Activated CD4-positive, alpha-beta T cell treated with anti-CD3 and anti-CD28 coated beads, Interleukin-10, Interleukin-2, amounts not matched to agents 100 ng/mL and 50 ng/mL, durations not matched to agents 16 hours and 8 hours (primary cell): ENCODE measurements at regions not wholly inside any gene's neighbourhood (a gene's known extent, or its start where the extent isn't known, plus 50 kb on each side); places are given as distances from the start of the nearest gene placed in this dataset.

Experiments
- DNase-seq: peaks from one replicate; pipeline ENCODE4 v3.0.0-alpha.2; 2020

DNA sequence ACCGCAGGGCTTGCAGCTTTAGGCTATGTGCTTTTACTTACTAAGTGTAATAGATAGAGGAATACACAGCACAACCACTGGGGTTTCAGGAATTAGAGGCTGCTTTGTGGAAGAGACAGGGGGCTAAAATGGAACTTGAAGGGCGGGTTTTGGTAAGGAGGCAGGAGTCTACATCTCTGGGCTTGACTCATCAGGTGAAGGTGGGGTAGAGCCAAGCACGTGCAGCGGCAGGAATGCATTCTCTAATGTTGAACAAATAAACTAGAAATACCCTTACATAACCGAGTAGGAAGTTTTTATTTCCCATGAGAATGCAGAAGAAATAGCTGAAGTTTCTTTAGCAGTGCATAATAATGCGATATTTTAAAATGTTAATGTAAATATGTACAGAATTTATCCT, 673.8 kb upstream of the SALL3 start:
- no peak for DNase-seq

DNA sequence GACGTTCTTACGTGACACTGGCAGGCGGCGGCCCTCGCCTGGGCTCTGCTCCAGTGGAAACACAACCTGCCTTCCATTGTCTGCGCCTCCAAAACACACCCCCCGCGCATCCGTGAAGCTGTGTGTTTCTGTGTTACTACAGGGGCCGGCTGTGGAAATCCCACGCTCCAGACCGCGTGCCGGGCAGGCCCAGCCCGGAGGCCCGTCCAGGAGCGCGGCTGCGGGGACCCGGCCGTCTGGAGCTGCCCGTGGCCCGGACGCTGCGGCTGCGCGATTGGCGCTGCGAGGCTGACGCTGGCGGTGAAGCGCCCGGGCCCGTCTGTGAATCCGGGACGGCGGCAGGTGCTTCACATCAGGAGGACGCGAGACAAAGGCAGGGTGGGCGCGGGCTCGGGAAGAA, 670.3 kb upstream of the SALL3 start:
- DNase-seq = no peak

DNA sequence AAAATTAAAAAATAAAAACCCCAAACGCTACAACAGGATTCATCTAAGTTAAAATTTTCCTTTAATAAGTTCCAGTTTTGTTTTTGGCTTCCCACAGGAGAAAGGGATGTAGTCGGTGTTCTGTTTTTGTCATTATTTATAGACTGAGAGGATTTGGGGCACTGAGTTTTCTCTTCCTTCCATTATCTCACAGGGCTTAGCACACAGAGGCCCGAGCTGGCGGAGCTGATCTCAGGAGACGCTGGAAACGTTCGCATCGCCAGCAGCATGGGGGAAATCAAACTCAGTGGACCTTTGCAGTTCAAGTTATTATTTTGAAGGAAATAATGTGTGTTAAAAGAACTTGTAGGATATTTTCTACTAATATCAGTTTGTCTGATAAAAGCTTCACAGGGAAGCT, 669.7 kb upstream of the SALL3 start:
- DNase-seq = no peak

- no peak for DNase-seq
Observed at GRCh38 chr18:78319264-78319663, 660.4 kb upstream of the SALL3 start.

GRCh38 chr18:78319961-78320360, 659.7 kb upstream of the SALL3 start:
- DNase-seq = no peak

DNA sequence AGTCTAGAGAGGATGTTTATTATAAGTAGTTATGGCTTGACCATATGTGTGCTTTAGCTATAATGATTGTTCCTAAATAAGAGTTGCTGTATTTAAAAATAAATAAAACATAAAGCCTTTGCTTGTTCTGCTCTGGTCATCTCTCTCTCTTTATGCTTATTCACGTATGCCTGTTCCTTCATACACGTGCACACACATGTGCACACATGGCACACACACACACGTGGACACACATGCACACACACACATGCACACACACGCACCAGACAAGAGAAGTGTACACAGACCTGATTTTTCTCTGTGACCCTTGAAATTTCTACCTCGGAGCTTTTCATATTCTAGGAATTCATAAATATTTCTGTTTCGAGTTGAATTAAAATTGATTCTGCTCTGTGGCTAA, 658.2 kb upstream of the SALL3 start:
- no peak for DNase-seq

DNA sequence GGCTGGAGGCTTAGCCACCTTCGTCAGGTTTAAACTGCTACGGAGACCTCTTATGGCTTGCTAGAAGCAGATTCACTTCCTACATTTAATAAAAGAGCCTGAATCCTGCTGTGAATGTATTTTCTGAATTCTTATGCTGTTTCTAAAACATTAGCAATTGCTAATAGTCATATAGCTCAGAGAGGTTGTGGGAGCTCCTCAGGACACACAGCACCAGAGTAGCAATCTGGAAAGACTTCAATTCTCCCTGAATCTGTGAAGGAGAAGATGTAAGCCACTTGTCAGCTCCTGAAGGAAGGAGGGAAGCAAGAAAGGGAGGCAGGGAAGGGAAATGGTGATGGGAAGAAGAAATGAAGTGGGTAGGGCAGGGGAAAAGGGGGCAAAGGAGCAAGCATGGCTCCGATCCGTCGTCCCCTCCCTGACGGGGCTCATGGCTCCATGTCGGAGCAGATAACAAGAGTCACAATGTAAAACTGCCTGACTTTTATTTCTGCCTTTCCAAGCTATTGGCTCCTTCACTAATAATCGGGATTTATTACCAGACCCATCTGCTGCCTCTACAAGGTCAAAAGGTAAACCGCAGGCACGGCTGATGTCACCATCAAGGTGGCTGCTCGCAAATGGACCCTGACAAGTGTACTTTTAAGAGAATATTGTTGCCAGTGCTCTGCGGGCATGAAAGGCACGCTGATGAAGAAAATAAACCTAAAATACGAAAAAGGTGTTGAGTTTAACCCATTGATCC, 656.0 kb upstream of the SALL3 start:
- no peak for DNase-seq

DNA sequence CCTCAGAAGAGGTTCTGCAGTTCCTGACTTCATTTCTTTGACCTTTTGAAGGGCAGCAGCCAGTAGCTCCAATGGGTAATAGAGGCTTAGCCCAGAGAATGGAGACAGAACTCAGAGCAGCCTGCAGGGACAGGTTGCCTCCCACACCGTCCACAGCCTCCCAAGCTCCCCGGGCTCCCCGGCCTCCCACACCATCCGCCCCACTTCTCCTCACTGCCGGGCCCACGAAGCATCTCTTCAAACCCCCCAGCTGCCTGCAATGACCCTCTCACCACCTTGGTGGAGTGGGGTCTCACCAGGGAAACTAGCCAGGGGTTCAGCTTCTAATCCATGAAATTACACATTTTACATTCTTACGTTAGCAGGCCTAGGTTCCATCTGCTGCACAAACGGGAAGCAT, 652.0 kb upstream of the SALL3 start:
- DNase-seq = no peak

- DNase-seq = no peak
Observed at GRCh38 chr18:78330766-78331165, 648.9 kb upstream of the SALL3 start.

GRCh38 chr18:78352910-78353309, 626.7 kb upstream of the SALL3 start:
- DNase-seq = no peak

DNA sequence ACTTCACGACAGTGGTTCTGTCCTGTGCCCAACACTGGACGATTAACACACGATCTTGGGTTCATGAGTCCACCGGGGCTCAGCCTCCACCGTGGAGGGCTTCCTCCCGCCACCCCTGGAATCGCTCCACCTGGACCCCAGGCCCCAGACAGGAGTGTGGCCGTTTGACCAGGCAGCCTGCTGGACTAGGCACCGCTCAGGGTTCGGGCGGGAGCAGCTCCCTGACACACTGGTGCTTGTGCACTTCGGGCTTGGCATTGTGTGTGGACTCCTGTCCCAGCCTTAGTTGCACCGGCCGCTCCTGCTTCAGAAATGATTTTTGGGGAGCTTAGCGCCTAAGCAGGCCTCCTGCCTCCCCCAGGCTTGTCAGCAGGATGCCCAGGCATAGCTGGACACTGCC, 617.4 kb upstream of the SALL3 start:
- no peak for DNase-seq

GRCh38 chr18:78363556-78364387, 615.8 kb upstream of the SALL3 start:
- DNase-seq = no peak

DNA sequence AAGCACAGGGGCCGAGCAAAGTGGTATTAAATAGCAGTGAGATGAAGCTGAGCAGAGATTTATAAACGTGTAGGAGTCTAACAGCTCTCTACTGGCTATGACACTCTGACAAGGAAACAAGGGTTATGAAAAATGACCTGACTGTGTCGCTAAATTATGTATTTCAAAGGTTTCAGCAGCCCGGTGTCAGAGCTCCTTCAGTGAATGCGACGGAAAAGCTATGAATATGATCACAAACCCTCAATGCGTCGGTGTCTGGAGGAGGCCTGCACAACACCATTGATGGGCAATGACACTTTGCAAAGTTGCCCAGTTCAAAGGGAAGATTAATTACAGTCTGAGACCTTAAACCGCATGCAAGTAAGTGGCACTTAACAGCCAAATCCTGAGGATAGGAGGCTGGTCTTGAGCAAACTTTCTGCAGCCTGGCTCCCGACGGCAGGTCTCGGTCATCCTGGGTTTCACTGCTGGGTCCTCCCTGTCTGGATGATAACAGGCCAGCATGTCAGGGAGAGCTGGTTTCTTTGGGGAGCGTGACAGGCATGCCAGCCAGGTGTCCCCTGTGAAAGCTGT, 615.1 kb upstream of the SALL3 start:
- no peak for DNase-seq

- no peak for DNase-seq
Observed at GRCh38 chr18:78367996-78368395, 611.6 kb upstream of the SALL3 start.

GRCh38 chr18:78368726-78369125, 610.9 kb upstream of the SALL3 start:
- no peak for DNase-seq

- DNase-seq = no peak
Observed at GRCh38 chr18:78376046-78376445, 603.6 kb upstream of the SALL3 start.

DNA sequence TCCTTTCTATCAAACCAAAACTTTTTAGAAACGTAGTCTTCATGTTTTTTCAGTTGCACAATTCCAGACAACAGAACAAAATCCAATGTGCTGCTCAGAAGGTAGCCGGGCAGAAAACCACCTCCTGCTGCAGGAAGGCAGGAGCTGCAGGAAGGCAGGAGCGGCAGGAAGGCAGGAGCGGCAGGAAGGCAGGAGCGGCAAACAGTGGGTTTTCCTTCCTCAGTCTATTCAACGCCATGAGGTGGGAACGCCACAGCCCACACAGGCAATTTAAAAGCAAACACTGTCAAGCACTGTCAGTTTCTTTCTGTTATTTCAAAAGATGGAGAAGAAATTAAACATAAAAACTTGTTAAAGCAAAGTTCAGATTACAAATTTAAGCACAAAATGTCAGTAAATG, 601.2 kb upstream of the SALL3 start:
- DNase-seq = no peak

DNA sequence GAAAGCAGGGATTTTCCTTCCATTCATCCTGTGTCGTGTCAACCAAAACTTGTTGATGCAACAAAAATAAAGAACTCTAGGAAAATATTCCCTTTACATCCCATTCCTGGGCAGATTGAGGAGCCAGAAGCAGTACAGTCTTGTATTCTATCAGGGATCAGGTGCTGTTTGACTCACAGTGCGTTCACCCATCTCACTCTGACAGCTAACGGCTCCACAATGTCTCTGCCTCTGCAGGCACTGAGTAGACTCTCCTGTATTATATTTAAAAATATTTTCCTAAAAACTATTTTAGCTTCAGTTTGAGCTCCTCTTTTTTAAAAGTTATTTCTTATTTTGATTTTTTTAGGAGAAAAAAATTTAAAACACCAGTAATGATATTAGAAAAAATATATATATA, 600.6 kb upstream of the SALL3 start:
- no peak for DNase-seq

- DNase-seq = no peak
Observed at GRCh38 chr18:78390348-78390951, 589.2 kb upstream of the SALL3 start.

- no peak for DNase-seq
Observed at GRCh38 chr18:78390952-78391348, 588.7 kb upstream of the SALL3 start.

DNA sequence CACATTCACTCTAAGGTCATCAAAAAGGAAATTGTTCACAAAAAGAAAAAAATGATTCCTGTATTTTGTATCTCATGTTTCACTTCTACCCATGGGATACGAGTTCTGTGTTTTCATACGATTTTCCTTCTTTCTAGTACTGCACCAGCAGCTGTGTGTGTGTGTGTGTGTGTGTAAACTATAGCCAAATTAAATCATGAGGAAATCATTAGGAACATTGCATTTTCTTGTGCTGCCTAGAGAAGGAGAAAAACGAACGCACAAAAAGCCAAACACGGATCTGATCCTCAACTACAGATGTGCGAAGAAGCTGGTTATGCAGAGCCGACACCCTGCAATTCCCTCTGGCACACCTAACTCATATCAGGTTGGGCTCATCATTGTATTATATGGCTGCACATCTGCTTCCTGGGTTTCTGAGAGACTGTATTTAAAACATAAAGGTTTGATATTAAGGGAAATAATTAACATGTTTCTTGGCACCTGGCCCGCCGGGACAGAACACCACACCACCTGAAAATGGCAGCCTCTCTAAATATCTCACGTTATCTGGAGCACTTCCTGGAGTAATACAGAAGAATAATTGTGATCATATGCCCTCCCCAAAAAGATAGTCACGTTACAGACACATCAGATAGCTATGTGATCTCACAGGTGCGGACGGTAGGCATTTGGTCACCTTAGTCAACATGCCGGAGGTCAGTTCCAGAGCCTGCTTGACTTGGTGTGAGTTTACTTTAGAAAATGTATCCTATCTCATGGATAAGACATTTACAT, 586.3 kb upstream of the SALL3 start:
- no peak for DNase-seq

GRCh38 chr18:78396077-78396476, 583.5 kb upstream of the SALL3 start:
- no peak for DNase-seq

DNA sequence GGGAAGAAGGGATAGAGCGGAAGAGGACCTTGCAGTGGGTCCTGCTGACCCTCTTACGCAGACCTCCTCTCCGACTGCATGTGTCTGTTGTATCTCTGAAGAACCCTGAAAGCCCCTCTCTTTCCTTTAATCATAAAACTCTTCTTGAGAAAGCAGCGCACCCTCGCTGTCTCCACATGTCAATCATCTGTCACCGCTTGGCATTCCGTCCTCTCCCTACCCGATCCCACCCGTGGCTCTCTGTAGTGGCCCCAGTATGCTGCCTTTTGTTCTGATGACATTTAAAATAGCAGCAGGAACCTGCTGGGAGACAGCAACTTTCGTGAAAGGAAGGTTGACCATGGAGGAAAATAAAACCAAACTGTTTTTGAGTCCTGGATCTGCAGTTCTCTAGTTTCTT, 582.9 kb upstream of the SALL3 start:
- DNase-seq = no peak
